Karpas-422 (cell line): ENCODE measurements at regions not wholly inside any gene's neighbourhood (a gene's known extent, or its start where the extent isn't known, plus 50 kb on each side); places are given as distances from the start of the nearest gene placed in this dataset.
"Not testable (repeated sequence)": the region's sequence is repeated elsewhere in the genome, so short reads cannot be mapped to it uniquely, and the experiment has no call there.

Experiments used
- DNase-seq: peaks from one replicate; pipeline ENCODE4 v3.0.0-alpha.2; 2015
- H2AFZ ChIP-seq: fragments of 200-600 bp; sonication (generic); 2 replicates; pipeline ENCODE4 v1.6.1; 2014; ENCODE audit warnings: antibody characterized with exemption, low read length, mixed read lengths
- H3K27ac ChIP-seq: fragments of 200-600 bp; sonication (generic); 2 replicates; pipeline ENCODE4 v1.5.1; 2014; ENCODE audit warnings: mild to moderate bottlenecking, low read length, moderate library complexity
- H3K27me3 ChIP-seq: fragments of 200-600 bp; sonication (generic); 2 replicates; pipeline ENCODE4 v1.6.1; 2014; ENCODE audit warnings: low read length, mixed read lengths
- H3K36me3 ChIP-seq: fragments of 200-600 bp; sonication (generic); 2 replicates; pipeline ENCODE4 v1.6.1; 2014; ENCODE audit warnings: low read length, mixed read lengths; ENCODE audit not compliant: insufficient read depth
- H3K4me1 ChIP-seq: fragments of 200-600 bp; sonication (generic); 2 replicates; pipeline ENCODE4 v1.6.1; 2014; ENCODE audit warnings: mild to moderate bottlenecking, low read length, mixed read lengths
- H3K4me2 ChIP-seq: fragments of 200-600 bp; sonication (generic); 2 replicates; pipeline ENCODE4 v1.6.1; 2014; ENCODE audit warnings: low read length, low read depth, mild to moderate bottlenecking; ENCODE audit not compliant: poor library complexity, severe bottlenecking
- H3K4me3 ChIP-seq: fragments of 200-600 bp; sonication (generic); 2 replicates; pipeline ENCODE4 v1.5.1; 2014; ENCODE audit warnings: mild to moderate bottlenecking, antibody characterized with exemption, low read length, mixed read lengths
- H3K79me2 ChIP-seq: fragments of 200-600 bp; sonication (generic); 2 replicates; pipeline ENCODE4 v1.6.1; 2014; ENCODE audit warnings: mild to moderate bottlenecking, low read length, mixed read lengths
- H3K9ac ChIP-seq: fragments of 200-600 bp; sonication (generic); 2 replicates; pipeline ENCODE4 v1.6.0; 2014; ENCODE audit warnings: low read length
- H3K9me2 ChIP-seq: fragments of 200-600 bp; sonication (generic), shearing (Covaris generic); replicated peaks from 2 replicates; pipeline ENCODE4 v1.6.0; 2014; ENCODE audit warnings: mild to moderate bottlenecking, low read length, moderate library complexity; ENCODE audit not compliant: insufficient read depth
- H3K9me3 ChIP-seq: fragments of 300-700, 200-600 bp; sonication (generic); 2 replicates; pipeline ENCODE4 v1.6.1; 2014; ENCODE audit warnings: low read length, mixed read lengths
- H4K20me1 ChIP-seq: fragments of 200-600 bp; sonication (generic); 2 replicates; pipeline ENCODE4 v1.6.1; 2014; ENCODE audit warnings: mild to moderate bottlenecking, antibody characterized with exemption, low read length, low read depth; ENCODE audit not compliant: insufficient read depth

DNA sequence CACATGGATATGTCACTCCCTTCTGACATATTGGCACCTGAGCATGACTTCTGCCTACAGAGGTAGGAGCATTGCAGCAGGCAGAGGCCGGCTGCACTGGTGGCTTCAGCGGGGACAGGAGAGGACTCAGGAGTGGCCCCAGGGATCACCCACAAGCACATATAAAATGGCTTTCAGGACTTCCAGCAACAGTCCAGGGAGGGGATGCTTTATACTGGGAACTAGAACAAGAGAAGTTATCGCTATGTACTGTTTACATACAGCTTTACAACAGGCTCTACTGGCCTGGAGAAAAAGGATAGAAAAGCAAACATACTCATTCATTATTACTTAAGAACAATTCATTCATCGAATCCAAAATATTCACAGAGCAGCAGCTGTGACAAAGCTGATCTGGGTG lies 337.8 kb downstream of the THBS2 start:
- Histone ChIP-seq H3K4me1 (no peaks in the 10 kb centered on the region), H3K79me2 (no peaks in the 10 kb centered on the region), H3K27me3 (no peaks in the 10 kb centered on the region), H3K27ac (no peak overlapping the region), H4K20me1 (no peaks in the 10 kb centered on the region), H3K9ac (no peak overlapping the region), H3K4me2 (no peak overlapping the region), H3K4me3 (no peak overlapping the region), H2AFZ (no peak overlapping the region), H3K9me2 (no peaks in the 10 kb centered on the region), H3K9me3 (no peaks in the 10 kb centered on the region), H3K36me3 (no peaks in the 10 kb centered on the region)
- no peak for DNase-seq

DNA sequence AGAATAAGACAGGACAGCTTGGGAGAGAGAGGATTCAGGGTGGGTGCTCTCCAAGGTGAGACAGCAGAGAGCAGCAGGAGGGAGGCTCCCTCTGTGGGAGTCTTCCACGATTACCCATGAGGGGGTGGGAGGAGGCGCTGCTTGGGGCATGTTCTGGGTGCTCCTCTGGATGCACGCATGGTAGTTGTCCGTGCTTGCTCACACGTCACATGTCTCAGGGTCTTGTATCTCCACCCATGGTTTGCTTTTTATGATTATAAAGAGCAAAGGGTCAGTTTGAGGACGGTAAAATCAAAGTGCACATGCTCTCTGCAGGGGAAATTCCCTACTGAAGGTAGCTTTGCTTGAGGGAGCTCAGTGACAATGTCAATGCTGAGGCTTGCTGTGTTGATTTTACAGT lies 338.4 kb downstream of the THBS2 start:
- H3K9me3 ChIP-seq: no peaks in the 10 kb centered on the region
- no peaks in the 10 kb centered on the region for H3K79me2 ChIP-seq
- H2AFZ ChIP-seq: no peak overlapping the region
- no peak overlapping the region for H3K4me3 ChIP-seq
- no peaks in the 10 kb centered on the region for H3K36me3 ChIP-seq
- no peak overlapping the region for H3K9ac ChIP-seq
- H3K9me2 ChIP-seq: no peaks in the 10 kb centered on the region
- DNase-seq: no peak
- H4K20me1 ChIP-seq: no peaks in the 10 kb centered on the region
- H3K27ac ChIP-seq: no peak overlapping the region
- no peaks in the 10 kb centered on the region for H3K4me1 ChIP-seq
- no peak overlapping the region for H3K4me2 ChIP-seq
- no peaks in the 10 kb centered on the region for H3K27me3 ChIP-seq

DNA sequence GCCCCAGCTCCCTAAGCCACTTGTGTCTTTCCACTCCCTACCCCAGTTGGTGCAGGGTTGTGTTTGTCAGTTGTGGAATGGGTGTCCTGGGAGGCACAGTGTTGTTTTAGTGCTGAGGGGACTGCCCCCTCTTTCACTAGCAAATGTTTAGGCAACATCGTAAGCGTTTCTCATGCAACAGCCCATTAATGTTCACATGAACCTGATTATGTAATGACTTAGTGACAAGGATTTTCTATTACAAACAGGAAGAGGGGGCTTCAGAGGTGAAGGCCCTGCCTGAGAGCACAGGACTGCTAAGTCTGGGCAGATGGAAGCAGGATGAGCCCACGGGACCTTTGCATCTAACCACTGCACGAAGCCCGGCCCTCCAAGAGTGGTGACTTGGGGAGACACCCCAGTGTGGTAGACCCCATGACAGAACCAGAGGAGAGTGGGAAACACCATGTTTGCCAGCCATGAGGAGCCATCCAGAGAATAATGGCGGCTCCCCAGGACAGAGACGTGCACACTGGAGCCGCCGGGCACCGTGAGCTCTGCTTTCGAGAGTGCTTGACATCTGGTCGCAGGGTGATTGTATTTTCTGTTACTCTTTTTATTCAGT lies 339.7 kb downstream of the THBS2 start:
- Histone ChIP-seq H3K4me3 (no peak overlapping the region), H3K4me1 (no peaks in the 10 kb centered on the region), H3K79me2 (no peaks in the 10 kb centered on the region), H2AFZ (no peak overlapping the region), H3K27ac (no peak overlapping the region), H3K9me2 (no peaks in the 10 kb centered on the region), H3K9me3 (no peaks in the 10 kb centered on the region), H4K20me1 (no peaks in the 10 kb centered on the region), H3K27me3 (no peaks in the 10 kb centered on the region), H3K9ac (no peak overlapping the region), H3K36me3 (no peaks in the 10 kb centered on the region), H3K4me2 (no peak overlapping the region)
- no peak for DNase-seq

DNA sequence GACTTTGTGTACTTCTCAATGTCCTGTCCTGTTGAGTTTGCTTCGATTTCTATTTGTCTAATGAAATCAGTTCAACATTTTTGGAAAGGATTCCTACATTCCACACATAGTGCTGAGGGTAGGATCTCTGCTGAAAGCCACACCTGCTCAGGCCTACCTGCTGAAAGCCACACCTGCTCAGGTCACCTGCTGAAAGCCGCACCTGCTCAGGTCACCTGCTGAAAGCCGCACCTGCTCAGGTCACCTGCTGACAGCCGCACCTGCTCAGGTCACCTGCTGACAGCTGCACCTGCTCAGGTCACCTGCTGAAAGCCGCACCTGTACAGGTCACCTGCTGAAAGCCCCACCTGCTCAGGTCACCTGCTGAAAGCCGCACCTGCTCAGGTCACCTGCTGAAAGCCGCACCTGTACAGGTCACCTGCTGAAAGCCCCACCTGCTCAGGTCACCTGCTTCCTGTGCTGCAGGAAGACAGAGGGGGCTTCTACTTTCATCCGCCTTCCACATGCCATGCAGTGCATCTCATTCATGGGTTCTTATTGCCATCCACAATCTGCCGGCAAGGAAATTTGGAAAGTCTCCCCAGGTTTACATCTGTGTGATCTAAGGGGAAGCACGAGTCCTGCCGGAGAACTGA lies 340.3 kb downstream of the THBS2 start:
- H3K27ac ChIP-seq, H3K9me2 ChIP-seq, H3K27me3 ChIP-seq, H3K79me2 ChIP-seq, H3K9ac ChIP-seq, H4K20me1 ChIP-seq, H3K9me3 ChIP-seq, H3K4me2 ChIP-seq, DNase-seq, H3K4me1 ChIP-seq, H3K36me3 ChIP-seq, H2AFZ ChIP-seq, H3K4me3 ChIP-seq: not testable (repeated sequence)

DNA sequence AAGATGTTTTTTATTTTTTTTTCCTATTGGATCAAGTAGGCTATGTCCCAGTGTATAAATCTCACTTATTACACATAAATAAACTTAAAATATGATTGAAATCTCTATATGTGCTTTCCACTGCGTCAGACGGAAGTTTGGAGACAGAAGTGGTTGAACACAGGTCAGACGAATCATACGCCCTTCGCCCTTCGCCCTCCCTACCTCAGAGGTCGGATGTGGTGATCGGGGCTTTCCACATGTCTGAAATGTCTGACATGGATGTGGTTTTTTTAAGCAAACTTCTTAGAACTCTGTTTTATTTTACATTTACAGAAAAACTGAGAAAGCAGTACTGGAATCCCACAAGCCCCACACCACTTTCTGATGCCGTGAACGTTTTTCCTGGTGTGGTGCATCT lies 344.4 kb downstream of the THBS2 start:
- Histone ChIP-seq H2AFZ (no peak overlapping the region), H3K4me3 (no peak overlapping the region), H3K27ac (no peak overlapping the region), H3K9ac (no peak overlapping the region), H3K9me2 (no peaks in the 10 kb centered on the region), H3K79me2 (no peaks in the 10 kb centered on the region), H4K20me1 (no peaks in the 10 kb centered on the region), H3K9me3 (no peaks in the 10 kb centered on the region), H3K4me1 (no peaks in the 10 kb centered on the region), H3K27me3 (no peaks in the 10 kb centered on the region), H3K4me2 (no peak overlapping the region), H3K36me3 (no peaks in the 10 kb centered on the region)
- no peak for DNase-seq

DNA sequence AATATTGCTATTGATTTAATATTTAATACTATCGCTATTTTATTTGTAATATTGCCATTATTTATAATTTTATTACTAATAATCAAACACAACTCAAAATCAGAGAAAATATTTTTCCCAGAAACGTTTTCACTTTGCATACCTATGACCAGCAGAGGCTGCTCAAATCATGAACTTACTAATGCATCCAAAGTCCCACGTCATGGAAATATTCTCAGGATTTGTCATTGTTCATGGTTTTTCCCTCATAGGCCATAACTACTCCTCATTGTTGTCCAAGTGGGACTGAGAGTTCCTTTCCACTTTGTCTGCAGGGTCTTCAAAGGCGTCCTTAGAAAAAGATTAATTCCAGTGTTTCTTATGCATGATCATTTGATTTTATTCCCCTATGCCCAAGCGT lies 344.8 kb downstream of the THBS2 start:
- Histone ChIP-seq H3K27me3 (no peaks in the 10 kb centered on the region), H3K79me2 (no peaks in the 10 kb centered on the region), H2AFZ (no peak overlapping the region), H3K9me2 (no peaks in the 10 kb centered on the region), H3K27ac (no peak overlapping the region), H3K9ac (no peak overlapping the region), H3K4me3 (no peak overlapping the region), H3K4me2 (no peak overlapping the region), H3K4me1 (no peaks in the 10 kb centered on the region), H3K9me3 (no peaks in the 10 kb centered on the region), H4K20me1 (no peaks in the 10 kb centered on the region), H3K36me3 (no peaks in the 10 kb centered on the region)
- no peak for DNase-seq

DNA sequence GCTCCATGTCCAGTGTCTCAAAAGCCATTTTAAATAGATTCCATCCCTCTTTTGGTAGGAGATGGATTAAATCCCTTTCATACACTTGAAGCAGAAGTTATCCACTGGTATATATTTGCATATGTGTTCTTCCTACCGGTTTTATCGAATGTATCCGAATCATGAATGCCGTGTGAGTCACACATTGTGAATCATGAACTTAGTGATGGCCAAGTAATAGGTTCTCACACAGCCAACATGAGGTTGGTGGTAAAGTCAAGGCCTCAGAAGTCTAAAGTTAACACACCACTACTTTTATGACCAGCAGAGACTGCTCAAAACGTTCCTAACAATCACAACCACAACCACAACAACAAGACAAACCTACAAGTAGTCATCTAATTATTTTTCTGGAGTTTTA lies 345.5 kb downstream of the THBS2 start:
- no peak overlapping the region for H3K9ac ChIP-seq
- H3K9me3 ChIP-seq: no peaks in the 10 kb centered on the region
- H3K4me3 ChIP-seq: no peak overlapping the region
- no peak for DNase-seq
- H3K36me3 ChIP-seq: no peaks in the 10 kb centered on the region
- no peaks in the 10 kb centered on the region for H3K27me3 ChIP-seq
- H2AFZ ChIP-seq: no peak overlapping the region
- H4K20me1 ChIP-seq: no peaks in the 10 kb centered on the region
- no peak overlapping the region for H3K4me2 ChIP-seq
- no peak overlapping the region for H3K27ac ChIP-seq
- no peaks in the 10 kb centered on the region for H3K4me1 ChIP-seq
- H3K79me2 ChIP-seq: no peaks in the 10 kb centered on the region
- H3K9me2 ChIP-seq: no peaks in the 10 kb centered on the region

DNA sequence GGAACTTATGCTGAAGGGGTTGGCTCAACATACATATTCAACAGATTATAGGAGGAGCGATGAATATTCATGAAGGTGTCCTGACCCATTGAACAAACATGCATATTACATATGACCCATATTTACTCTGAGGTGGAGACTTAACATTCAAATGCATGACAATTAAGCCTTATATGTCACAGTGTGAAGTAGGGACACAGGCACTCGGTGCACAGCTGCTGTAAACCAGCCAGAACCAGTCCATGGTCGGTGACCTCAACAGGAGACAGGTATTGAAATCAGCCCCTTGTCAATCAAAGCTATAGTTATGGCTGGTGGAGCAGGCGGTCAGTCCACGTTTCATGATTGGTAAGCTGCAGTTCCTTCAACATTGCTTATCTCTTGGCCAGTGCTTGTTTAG lies 347.3 kb downstream of the THBS2 start:
- no peaks in the 10 kb centered on the region for H3K9me3 ChIP-seq
- no peak overlapping the region for H3K4me2 ChIP-seq
- no peak overlapping the region for H3K27ac ChIP-seq
- no peaks in the 10 kb centered on the region for H3K36me3 ChIP-seq
- no peaks in the 10 kb centered on the region for H3K79me2 ChIP-seq
- no peak for DNase-seq
- H3K27me3 ChIP-seq: no peaks in the 10 kb centered on the region
- no peak overlapping the region for H2AFZ ChIP-seq
- no peak overlapping the region for H3K4me3 ChIP-seq
- H3K4me1 ChIP-seq: no peaks in the 10 kb centered on the region
- no peaks in the 10 kb centered on the region for H3K9me2 ChIP-seq
- no peaks in the 10 kb centered on the region for H4K20me1 ChIP-seq
- H3K9ac ChIP-seq: no peak overlapping the region
